ENCODE measurements at regions not wholly inside any gene's neighbourhood (a gene's known extent, or its start where the extent isn't known, plus 50 kb on each side); places are given as distances from the start of the nearest gene placed in this dataset.

DNA sequence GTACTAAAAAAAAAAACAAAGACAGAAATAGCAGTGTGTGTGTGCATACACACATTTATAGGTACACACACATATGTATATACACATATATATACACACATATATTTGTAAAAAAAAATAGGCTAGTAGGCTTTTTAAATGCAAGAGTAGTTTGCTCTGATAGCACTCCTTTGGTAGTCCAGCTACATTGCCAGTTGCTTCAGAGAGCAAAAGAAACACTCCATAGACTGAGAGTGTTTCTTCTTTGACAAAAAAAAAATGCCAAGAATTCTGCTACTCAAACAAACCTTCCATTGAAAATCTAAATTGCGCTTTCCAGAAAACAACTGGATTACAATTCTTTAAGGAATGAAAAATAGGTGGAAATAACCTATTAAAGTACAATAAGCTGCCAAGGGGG, 365.9 kb upstream of the GALNT5 start:
- no peak overlapping the region for H2AK5ac ChIP-seq (ENCODE audit: low read depth, low read length)
- no peak overlapping the region for H3K4ac ChIP-seq (ENCODE audit: low read depth, low read length)
- dilution Hi-C loops (cut with HindIII; ENCODE audit: low sequenced_read_pairs, unreplicated experiment) (no loop called here), intact Hi-C loops (cut with micrococcal nuclease) (loop anchor here (2.0 to 5.0 kb wide), 7 partner anchors 141 to 1515 kb away; no protein-coding TSS in a partner anchor), in situ Hi-C loops (cut with MboI; ENCODE audit: low sequenced_read_pairs) (loop anchor here (10.0 kb wide), 1 partner anchor 293 kb away; no protein-coding TSS in a partner anchor)
- no peak overlapping the region for H4K91ac ChIP-seq (ENCODE audit: insufficient read depth, low read depth, low read length)
- H3K4me1 ChIP-seq (ENCODE audit: control insufficient read depth, insufficient read depth, low read length): no peaks in the 10 kb centered on the region
- no peak overlapping the region for H3K9ac ChIP-seq (ENCODE audit: low read depth, low read length)
- H3K23ac ChIP-seq (ENCODE audit: low read depth, low read length): no peak overlapping the region
- no peak overlapping the region for H3K4me3 ChIP-seq (ENCODE audit: insufficient read depth, low read depth, low read length)
- no peak overlapping the region for H4K5ac ChIP-seq (ENCODE audit: low read depth, low read length)
- H3K36me3 ChIP-seq (ENCODE audit: control insufficient read depth, insufficient read depth, low read length): no peaks in the 10 kb centered on the region
- no peaks in the 10 kb centered on the region for H4K20me1 ChIP-seq (ENCODE audit: insufficient read depth, low read length)
- WGBS, 2 experiments (ENCODE audit: extremely low coverage in 2 of 2, insufficient read length in 1 of 2): no CpG with 5 or more reads among the region's 1 CpG
- H3K9me3 ChIP-seq (ENCODE audit: control insufficient read depth, insufficient read depth, low read length): no peaks in the 10 kb centered on the region
- BruUV-seq (replicated peaks): no TSS peak
- no peak overlapping the region for H2BK120ac ChIP-seq (ENCODE audit: low read depth, low read length)
- DNase-seq: no peak
- H3K14ac ChIP-seq (replicated peaks; ENCODE audit: low read depth, low read length): no peak overlapping the region
- TF ChIP-seq RAD21 (IDR thresholded peaks at IDR 0.05; ENCODE audit: low read length): no peak
- TF ChIP-seq NFE2L2 (IDR thresholded peaks at IDR 0.05; ENCODE audit: low read depth, low read length): no peak
- TF ChIP-seq, protein P1, sequence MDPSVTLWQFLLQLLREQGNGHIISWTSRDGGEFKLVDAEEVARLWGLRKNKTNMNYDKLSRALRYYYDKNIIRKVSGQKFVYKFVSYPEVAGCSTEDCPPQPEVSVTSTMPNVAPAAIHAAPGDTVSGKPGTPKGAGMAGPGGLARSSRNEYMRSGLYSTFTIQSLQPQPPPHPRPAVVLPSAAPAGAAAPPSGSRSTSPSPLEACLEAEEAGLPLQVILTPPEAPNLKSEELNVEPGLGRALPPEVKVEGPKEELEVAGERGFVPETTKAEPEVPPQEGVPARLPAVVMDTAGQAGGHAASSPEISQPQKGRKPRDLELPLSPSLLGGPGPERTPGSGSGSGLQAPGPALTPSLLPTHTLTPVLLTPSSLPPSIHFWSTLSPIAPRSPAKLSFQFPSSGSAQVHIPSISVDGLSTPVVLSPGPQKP (IDR thresholded peaks at IDR 0.05; ENCODE audit: borderline replicate concordance, low read depth, low read length): no peak
- TF ChIP-seq RFX5 (IDR thresholded peaks at IDR 0.05; ENCODE audit: low read depth, low read length): no peak
- no peak for TF ChIP-seq MAZ (IDR thresholded peaks at IDR 0.05; ENCODE audit: borderline replicate concordance, low read depth, low read length)
- TF ChIP-seq, protein P2, sequence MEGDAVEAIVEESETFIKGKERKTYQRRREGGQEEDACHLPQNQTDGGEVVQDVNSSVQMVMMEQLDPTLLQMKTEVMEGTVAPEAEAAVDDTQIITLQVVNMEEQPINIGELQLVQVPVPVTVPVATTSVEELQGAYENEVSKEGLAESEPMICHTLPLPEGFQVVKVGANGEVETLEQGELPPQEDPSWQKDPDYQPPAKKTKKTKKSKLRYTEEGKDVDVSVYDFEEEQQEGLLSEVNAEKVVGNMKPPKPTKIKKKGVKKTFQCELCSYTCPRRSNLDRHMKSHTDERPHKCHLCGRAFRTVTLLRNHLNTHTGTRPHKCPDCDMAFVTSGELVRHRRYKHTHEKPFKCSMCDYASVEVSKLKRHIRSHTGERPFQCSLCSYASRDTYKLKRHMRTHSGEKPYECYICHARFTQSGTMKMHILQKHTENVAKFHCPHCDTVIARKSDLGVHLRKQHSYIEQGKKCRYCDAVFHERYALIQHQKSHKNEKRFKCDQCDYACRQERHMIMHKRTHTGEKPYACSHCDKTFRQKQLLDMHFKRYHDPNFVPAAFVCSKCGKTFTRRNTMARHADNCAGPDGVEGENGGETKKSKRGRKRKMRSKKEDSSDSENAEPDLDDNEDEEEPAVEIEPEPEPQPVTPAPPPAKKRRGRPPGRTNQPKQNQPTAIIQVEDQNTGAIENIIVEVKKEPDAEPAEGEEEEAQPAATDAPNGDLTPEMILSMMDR (conservative IDR thresholded peaks at IDR 0.05; ENCODE audit: low read depth, low read length): no peak
- no peak for TF ChIP-seq SMC3 (IDR thresholded peaks at IDR 0.05; ENCODE audit: low read depth, low read length)
- TF ChIP-seq RCOR1 (IDR thresholded peaks at IDR 0.05; ENCODE audit: insufficient replicate concordance, low read length): no peak
- TF ChIP-seq USF2 (IDR thresholded peaks at IDR 0.05; ENCODE audit: low read depth, low read length): no peak
- TF ChIP-seq CEBPB (IDR thresholded peaks at IDR 0.05; ENCODE audit: low read depth, low read length): no peak
- no peak for TF ChIP-seq MAFK (IDR thresholded peaks at IDR 0.05; ENCODE audit: low read depth, low read length)
- TF ChIP-seq POLR2A (IDR thresholded peaks at IDR 0.05; ENCODE audit: low read depth, low read length): no peak
- no peak for TF ChIP-seq MXI1 (IDR thresholded peaks at IDR 0.05; ENCODE audit: borderline replicate concordance, low read depth, low read length)
- no peak for TF ChIP-seq BHLHE40 (IDR thresholded peaks at IDR 0.05; ENCODE audit: low read depth, low read length)
- TF ChIP-seq CHD1 (IDR thresholded peaks at IDR 0.05; ENCODE audit: low read depth, low read length): no peak
- TF ChIP-seq FOS (IDR thresholded peaks at IDR 0.05; ENCODE audit: low read depth, low read length): no peak
- H3K27me3 ChIP-seq (ENCODE audit: control insufficient read depth, insufficient read depth, low read length): no peaks in the 10 kb centered on the region
- ATAC-seq (ENCODE audit: low read depth): no peak
- H2AK9ac ChIP-seq (replicated peaks; ENCODE audit: low read depth, low read length, poor library complexity): no peak overlapping the region
- H4K8ac ChIP-seq (ENCODE audit: low read depth in 2 of 2, low read length in 2 of 2): no peak overlapping the region
- POLR2A ChIA-PET (ENCODE audit: unreplicated experiment): interaction anchor here (0.6 to 0.7 kb wide), 2 partner anchors 127 to 434 kb away, joined by 3 to 5 read pairs; partner anchors contain the start of gene ERMN
- H3K9me1 ChIP-seq (ENCODE audit: insufficient read depth, low read length): no peaks in the 10 kb centered on the region
- H3K4me2 ChIP-seq (ENCODE audit: low read depth, low read length): no peak overlapping the region
- no peak overlapping the region for H2BK20ac ChIP-seq (ENCODE audit: low read depth, low read length)
- no peak overlapping the region for H3K56ac ChIP-seq (ENCODE audit: extremely low read depth, insufficient read depth, low read length)
- H2AFZ ChIP-seq (replicated peaks; ENCODE audit: low read length, poor library complexity): no peak overlapping the region
- H3K79me1 ChIP-seq (ENCODE audit: low read depth in 1 of 2, low read length in 2 of 2): no peaks in the 10 kb centered on the region
- H3K18ac ChIP-seq (ENCODE audit: low read depth, low read length): no peak overlapping the region
- CTCF ChIA-PET: interaction anchor here (0.6 kb wide), 2 partner anchors 79 to 891 kb away, joined by 3 to 5 read pairs; no protein-coding TSS in a partner anchor
- H3K27ac ChIP-seq (ENCODE audit: insufficient read depth, low read length): no peak overlapping the region
- H2BK5ac ChIP-seq (ENCODE audit: low read depth, low read length, poor library complexity, severe bottlenecking): no peak overlapping the region
- no peak overlapping the region for H2BK15ac ChIP-seq (ENCODE audit: low read depth, low read length)

Data from IMR-90 (cell line).